ENCODE measurements at regions not wholly inside any gene's neighbourhood (a gene's known extent, or its start where the extent isn't known, plus 50 kb on each side); places are given as distances from the start of the nearest gene placed in this dataset.

DNA sequence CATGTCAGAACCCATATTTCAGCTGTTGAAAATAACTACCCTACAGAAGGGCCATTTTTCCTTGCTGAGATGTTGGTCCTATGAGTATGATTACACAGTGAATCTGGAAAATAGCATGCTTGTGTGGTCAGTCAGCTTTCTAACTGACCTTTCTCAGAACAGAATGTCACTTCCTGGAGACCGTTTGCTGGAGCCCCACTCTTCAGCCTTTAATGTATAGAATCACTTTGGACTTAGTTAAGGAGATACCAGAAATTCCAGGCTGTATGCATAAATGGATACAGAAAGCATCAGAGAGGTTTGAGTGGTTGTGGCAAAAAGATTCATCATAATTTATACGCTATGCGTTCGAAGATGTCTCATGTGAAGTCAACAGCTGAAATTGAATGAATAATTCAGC is 488.1 kb downstream of the EBF1 start:
- intact Hi-C loops (cut with DNase I; ENCODE audit: low total_unique reads): no loop called here
- H3K4me3 ChIP-seq (ENCODE audit: low read depth, poor library complexity, severe bottlenecking): no peak overlapping the region
- 89 to 90% methylated on average over 4 of the region's 4 CpGs for WGBS, 2 donors

DNA sequence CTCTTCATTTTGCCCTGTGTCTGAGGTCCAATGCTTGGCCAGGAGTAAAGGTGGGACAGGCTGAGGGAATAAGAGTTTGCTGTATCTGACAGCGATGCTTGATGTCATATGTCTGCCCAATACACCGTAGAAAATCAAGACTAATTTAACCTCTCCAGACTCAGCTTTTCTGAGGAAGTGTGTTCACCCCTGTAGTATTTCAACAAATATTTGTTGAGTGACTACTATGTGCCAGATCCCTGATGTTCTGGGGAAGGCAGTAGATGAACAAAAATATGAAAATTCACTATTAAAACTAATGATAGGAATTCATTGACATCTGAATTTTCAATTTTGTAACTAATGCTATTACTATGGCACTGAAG is 489.7 kb downstream of the EBF1 start:
- intact Hi-C loops (cut with DNase I; ENCODE audit: low total_unique reads): no loop called here
- H3K4me3 ChIP-seq (ENCODE audit: low read depth, poor library complexity, severe bottlenecking): no peak overlapping the region
- TF ChIP-seq, protein P1, sequence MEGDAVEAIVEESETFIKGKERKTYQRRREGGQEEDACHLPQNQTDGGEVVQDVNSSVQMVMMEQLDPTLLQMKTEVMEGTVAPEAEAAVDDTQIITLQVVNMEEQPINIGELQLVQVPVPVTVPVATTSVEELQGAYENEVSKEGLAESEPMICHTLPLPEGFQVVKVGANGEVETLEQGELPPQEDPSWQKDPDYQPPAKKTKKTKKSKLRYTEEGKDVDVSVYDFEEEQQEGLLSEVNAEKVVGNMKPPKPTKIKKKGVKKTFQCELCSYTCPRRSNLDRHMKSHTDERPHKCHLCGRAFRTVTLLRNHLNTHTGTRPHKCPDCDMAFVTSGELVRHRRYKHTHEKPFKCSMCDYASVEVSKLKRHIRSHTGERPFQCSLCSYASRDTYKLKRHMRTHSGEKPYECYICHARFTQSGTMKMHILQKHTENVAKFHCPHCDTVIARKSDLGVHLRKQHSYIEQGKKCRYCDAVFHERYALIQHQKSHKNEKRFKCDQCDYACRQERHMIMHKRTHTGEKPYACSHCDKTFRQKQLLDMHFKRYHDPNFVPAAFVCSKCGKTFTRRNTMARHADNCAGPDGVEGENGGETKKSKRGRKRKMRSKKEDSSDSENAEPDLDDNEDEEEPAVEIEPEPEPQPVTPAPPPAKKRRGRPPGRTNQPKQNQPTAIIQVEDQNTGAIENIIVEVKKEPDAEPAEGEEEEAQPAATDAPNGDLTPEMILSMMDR (IDR thresholded peaks at IDR 0.05): no peak
- TF ChIP-seq POLR2A (IDR thresholded peaks at IDR 0.05): no peak
- DNase-seq (ENCODE audit: low spot score in 2 of 2): no peak
- 49 to 56% methylated on average over 2 of the region's 2 CpGs for WGBS, 2 donors

More for the DNA sequence above, 488.1 kb downstream of the EBF1 start:
- DNase-seq (ENCODE audit: low spot score in 2 of 2): no peak
- TF ChIP-seq POLR2A (IDR thresholded peaks at IDR 0.05): no peak
- TF ChIP-seq, protein P1 (IDR thresholded peaks at IDR 0.05): no peak

DNA sequence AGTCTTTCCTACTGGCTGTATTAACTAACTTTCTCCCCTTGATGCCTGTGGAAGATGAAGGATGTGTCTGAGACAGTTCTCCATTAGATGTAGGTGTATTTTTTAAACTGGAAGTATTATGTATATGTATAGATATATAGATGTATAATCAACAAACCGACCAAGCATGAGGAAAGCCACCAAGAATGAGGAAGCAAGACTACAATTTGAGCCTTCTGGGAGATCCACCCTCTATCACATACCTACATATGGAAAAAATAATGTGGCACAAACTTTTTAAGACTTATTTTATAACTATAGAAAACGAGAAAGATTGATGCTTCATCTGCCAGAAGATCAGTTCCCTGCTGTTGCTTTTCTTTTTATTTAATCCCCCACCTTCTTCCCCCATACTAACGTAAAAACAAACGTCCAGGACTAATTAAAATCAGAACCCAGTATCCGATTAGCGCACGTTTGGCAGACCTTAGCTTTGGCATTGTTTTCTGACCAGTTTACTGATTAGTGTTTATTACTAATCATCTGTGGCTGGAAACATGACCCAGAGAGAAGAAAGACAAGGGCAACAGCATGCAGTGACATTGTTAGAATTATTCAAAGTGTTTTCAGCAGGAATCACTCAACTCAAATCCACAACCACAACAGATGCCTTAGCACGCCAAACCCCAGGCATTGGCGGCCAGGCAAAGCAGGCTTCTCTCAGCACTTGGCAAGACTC is 490.2 kb downstream of the EBF1 start:
- TF ChIP-seq, protein P1 (IDR thresholded peaks at IDR 0.05): no peak
- TF ChIP-seq POLR2A (IDR thresholded peaks at IDR 0.05): no peak
- no peak for DNase-seq (ENCODE audit: low spot score in 2 of 2)
- no peak overlapping the region for H3K4me3 ChIP-seq (ENCODE audit: low read depth, poor library complexity, severe bottlenecking)
- intact Hi-C loops (cut with DNase I; ENCODE audit: low total_unique reads): no loop called here
- 54 to 61% methylated on average over 9 of the region's 9 CpGs for WGBS, 2 donors

DNA sequence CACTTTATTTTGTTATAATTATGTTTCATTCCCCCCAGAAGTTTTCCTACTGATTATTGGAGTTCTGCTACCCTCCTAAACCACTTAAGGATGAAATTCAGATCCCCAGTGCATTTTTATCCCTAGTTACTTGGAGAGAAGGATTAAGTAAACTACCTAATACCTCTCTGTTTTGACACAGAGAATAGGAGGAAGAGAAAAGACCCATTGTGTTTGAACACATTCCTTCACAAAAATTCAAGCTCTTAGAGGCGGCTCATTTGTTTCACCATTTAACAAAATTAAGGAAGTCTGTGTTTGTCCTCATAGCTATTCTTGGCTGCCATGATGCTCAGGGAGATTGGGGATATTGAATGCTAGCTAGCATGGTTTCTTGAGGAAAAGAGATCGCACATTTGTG is 492.6 kb downstream of the EBF1 start:
- no peak overlapping the region for H3K4me3 ChIP-seq (ENCODE audit: low read depth, poor library complexity, severe bottlenecking)
- no peak for TF ChIP-seq POLR2A (IDR thresholded peaks at IDR 0.05)
- TF ChIP-seq, protein P1 (IDR thresholded peaks at IDR 0.05): no peak
- intact Hi-C loops (cut with DNase I; ENCODE audit: low total_unique reads): no loop called here
- WGBS, 2 donors: 94 to 96% methylated on average over 2 of the region's 2 CpGs
- DNase-seq (ENCODE audit: low spot score in 2 of 2): no peak

DNA sequence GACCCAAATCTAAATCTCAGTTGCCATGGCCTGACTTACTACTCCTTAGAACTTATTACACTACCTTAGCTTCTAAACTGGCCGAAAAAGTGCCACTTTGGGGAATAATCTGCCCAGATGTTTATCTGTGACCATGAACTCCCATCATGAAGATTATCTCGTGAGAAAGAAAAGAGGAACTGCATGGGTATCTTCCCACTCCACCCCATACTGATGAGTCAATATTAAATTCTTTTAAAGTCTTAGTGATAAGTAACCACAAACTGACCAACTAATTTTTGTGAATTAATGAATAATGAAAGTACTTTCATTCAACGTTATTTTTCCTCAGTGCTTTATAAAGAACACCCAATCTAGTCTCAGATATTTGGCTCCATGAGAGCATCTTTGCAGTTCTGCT is 493.5 kb downstream of the EBF1 start:
- intact Hi-C loops (cut with DNase I; ENCODE audit: low total_unique reads): no loop called here

More for the DNA sequence above, 493.5 kb downstream of the EBF1 start:
- no peak for DNase-seq (ENCODE audit: low spot score in 2 of 2)
- TF ChIP-seq POLR2A (IDR thresholded peaks at IDR 0.05): no peak
- TF ChIP-seq, protein P1 (IDR thresholded peaks at IDR 0.05): no peak
- whole genome bisulfite sequencing, 2 donors: 83% methylated on average over 3 of the region's 3 CpGs
- H3K4me3 ChIP-seq (ENCODE audit: low read depth, poor library complexity, severe bottlenecking): no peak overlapping the region

Data from lower leg skin (tissue), 4 donors.